ENCODE measurements at regions not wholly inside any gene's neighbourhood (a gene's known extent, or its start where the extent isn't known, plus 50 kb on each side); places are given as distances from the start of the nearest gene placed in this dataset.

DNA sequence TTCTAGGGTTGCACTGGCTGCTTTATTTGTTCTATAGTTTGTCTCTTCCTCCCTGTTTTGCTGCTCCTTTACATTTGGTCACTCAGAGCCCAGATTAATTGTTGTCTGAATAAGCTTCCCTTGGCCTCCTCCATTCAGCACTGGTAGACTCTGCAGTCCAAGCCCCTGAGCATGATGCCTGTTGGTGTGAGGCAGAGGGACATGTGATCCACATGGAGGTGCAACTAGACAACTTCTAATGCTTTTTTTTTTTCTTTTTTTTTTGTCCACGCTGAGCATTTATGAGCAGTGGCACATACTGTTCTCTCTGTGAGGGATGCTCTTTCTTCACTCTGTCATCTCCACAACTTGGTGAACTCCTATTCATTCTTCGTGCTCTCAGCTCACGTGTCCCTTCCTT is 167.3 kb upstream of the TBC1D5 start:
- Histone ChIP-seq H3K4me1 (no peaks in the 10 kb centered on the region), H3K9me3 (no peaks in the 10 kb centered on the region), H3K4me3 (no peak overlapping the region), H3K27me3 (no peaks in the 10 kb centered on the region), H3K36me3 (replicated peaks in 1 of 2; ENCODE audit: insufficient read depth in 1 of 2, low read depth in 2 of 2) (no peaks in the 10 kb centered on the region), H3K27ac (no peak overlapping the region)
- TF ChIP-seq POLR2A (IDR thresholded peaks at IDR 0.05), result no peak
- TF ChIP-seq, protein P1, sequence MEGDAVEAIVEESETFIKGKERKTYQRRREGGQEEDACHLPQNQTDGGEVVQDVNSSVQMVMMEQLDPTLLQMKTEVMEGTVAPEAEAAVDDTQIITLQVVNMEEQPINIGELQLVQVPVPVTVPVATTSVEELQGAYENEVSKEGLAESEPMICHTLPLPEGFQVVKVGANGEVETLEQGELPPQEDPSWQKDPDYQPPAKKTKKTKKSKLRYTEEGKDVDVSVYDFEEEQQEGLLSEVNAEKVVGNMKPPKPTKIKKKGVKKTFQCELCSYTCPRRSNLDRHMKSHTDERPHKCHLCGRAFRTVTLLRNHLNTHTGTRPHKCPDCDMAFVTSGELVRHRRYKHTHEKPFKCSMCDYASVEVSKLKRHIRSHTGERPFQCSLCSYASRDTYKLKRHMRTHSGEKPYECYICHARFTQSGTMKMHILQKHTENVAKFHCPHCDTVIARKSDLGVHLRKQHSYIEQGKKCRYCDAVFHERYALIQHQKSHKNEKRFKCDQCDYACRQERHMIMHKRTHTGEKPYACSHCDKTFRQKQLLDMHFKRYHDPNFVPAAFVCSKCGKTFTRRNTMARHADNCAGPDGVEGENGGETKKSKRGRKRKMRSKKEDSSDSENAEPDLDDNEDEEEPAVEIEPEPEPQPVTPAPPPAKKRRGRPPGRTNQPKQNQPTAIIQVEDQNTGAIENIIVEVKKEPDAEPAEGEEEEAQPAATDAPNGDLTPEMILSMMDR (IDR thresholded peaks at IDR 0.05), result no peak
- no peak for DNase-seq
- 77 to 85% methylated on average over 3 of the region's 3 CpGs for WGBS, 2 donors
- no peak for ATAC-seq
- intact Hi-C loops (cut with DNase I), result no loop called here

DNA sequence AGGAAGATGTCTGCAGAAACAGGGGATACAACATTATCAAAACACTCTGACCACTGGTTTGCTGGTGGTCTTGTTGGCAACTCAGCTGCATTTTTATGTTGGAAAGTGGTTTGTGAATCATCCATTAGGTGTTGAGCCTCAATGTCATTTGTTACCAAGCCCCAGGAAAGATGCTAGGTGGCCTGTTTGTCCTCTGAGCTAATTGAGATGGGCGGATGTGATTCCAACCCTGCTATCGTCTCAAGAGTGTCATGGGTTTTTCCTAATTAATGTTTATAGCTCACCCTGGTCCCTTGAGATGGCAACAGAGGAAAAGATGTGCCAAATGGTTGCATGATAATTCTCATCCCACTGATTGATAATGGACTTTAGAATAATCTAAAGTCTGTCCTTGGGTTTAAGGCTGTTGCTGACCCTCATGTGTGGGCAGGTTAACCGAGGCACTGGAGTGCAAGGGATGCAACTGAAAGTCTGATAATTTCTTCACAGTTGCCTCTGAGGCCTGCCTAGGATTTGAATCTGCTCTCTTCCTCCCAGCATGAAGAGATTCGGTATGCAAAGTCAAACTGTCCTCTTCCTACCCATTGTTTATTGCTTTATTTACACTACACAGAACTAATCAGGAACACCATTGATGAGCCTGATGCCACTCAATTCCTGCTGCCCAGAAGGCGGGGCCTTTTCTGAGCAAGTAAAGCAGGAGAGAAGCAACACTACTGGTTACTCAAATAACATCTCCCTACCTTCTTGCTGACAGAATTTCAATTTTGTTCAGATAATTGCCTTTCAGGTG is 166.2 kb upstream of the TBC1D5 start:
- 60 to 72% methylated on average over 5 of the region's 5 CpGs for WGBS, 2 donors
- Histone ChIP-seq H3K36me3 (replicated peaks in 1 of 2; ENCODE audit: insufficient read depth in 1 of 2, low read depth in 2 of 2) (no peaks in the 10 kb centered on the region), H3K9me3 (no peaks in the 10 kb centered on the region), H3K4me3 (no peak overlapping the region), H3K27ac (no peak overlapping the region), H3K4me1 (no peaks in the 10 kb centered on the region), H3K27me3 (no peaks in the 10 kb centered on the region)
- intact Hi-C loops (cut with DNase I), result no loop called here
- TF ChIP-seq, protein P1 (IDR thresholded peaks at IDR 0.05), result no peak
- no peak for TF ChIP-seq POLR2A (IDR thresholded peaks at IDR 0.05)
- no peak for ATAC-seq
- no peak for DNase-seq

DNA sequence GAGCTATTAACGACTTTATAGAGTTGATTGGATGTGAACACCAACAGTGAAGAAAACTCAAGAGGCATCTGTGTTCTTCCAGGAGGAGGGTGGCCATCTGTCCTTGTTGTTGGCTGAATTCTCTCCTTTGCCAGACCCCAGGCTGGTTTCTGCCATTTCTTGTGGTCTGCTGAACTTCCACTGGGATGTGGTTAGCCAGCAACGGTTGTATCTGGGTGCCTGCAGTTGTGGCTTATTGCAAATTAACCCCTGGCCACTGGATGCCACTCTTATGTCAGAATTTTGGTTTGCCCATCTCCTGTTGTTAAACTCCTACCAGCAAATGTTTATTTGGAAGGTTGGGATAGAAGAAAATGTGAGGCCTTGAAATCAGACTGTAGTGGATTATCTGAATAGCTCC is 163.6 kb upstream of the TBC1D5 start:
- Histone ChIP-seq H3K36me3 (replicated peaks in 1 of 2; ENCODE audit: insufficient read depth in 1 of 2, low read depth in 2 of 2) (no peaks in the 10 kb centered on the region), H3K27me3 (no peaks in the 10 kb centered on the region), H3K4me1 (no peaks in the 10 kb centered on the region), H3K4me3 (no peak overlapping the region), H3K27ac (no peak overlapping the region), H3K9me3 (no peaks in the 10 kb centered on the region)
- intact Hi-C loops (cut with DNase I), result no loop called here
- no peak for DNase-seq
- WGBS, 2 donors, result 29 to 50% methylated on average over 2 of the region's 2 CpGs
- no peak for TF ChIP-seq POLR2A (IDR thresholded peaks at IDR 0.05)
- TF ChIP-seq, protein P1 (IDR thresholded peaks at IDR 0.05), result no peak
- no peak for ATAC-seq

DNA sequence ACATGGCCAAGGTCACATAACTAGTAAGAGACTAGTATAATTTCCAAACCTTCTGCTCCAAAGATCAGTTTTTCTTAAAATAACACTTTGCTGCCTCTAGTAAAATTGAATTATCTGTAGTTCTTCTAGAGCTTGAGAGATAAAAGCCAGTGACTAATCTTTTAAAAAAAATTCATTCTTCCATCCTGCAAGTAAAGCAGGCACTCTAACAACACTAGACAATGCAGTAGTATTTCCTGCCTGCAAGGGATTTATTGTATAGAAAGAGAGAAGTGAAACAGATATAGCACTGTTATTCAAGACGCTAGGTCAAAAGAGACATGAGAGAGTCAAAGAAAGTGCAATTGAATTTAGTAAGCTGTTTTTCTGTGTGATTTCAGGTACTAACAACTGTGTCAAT is 159.5 kb upstream of the TBC1D5 start:
- no peaks in the 10 kb centered on the region for H3K36me3 ChIP-seq (replicated peaks in 1 of 2; ENCODE audit: insufficient read depth in 1 of 2, low read depth in 2 of 2)
- DNase-seq (no peak), ATAC-seq (no peak)
- H3K27ac ChIP-seq, result no peak overlapping the region
- WGBS, 2 donors, result 49 to 69% methylated on average over 1 of the region's 1 CpG
- intact Hi-C loops (cut with DNase I), result no loop called here
- no peaks in the 10 kb centered on the region for H3K9me3 ChIP-seq
- TF ChIP-seq, protein P1 (IDR thresholded peaks at IDR 0.05), result no peak
- no peak for TF ChIP-seq POLR2A (IDR thresholded peaks at IDR 0.05)
- H3K4me1 ChIP-seq, result no peaks in the 10 kb centered on the region
- H3K27me3 ChIP-seq, result no peaks in the 10 kb centered on the region
- H3K4me3 ChIP-seq, result no peak overlapping the region
